Stomach (tissue), 8 donors: ENCODE measurements at regions not wholly inside any gene's neighbourhood (a gene's known extent, or its start where the extent isn't known, plus 50 kb on each side); places are given as distances from the start of the nearest gene placed in this dataset.

ENCODE experiments used
- DNase-seq, 2 donors: peaks; one replicate each; pipeline versions ENCODE4 v3.0.0 to v3.0.0-alpha.2; 2013 to 2019
- H3K27ac ChIP-seq, 5 donors: fragments of 200-600 bp in 4 of 5; sonication (generic) in 4 of 5; one replicate each; pipeline ENCODE4 v1.5.1; 2013 to 2019; ENCODE audit warnings: mild to moderate bottlenecking in 1 of 5, moderate library complexity in 1 of 5
- H3K27me3 ChIP-seq, 3 donors: fragments of 200-600 bp; sonication (generic); one replicate each; pipeline ENCODE4 v1.5.1; 2017 to 2019; ENCODE audit warnings: mixed run types in 1 of 3
- H3K36me3 ChIP-seq, 4 donors: fragments of 200-600 bp; sonication (generic); 1 replicate in 3 of 4; 2 replicates in 1 of 4; pipeline ENCODE4 v1.5.1; 2016 to 2019
- H3K4me1 ChIP-seq, 4 donors: fragments of 200-600 bp; sonication (generic); one replicate each; pipeline ENCODE4 v1.5.1; 2016 to 2019
- H3K4me3 ChIP-seq, 4 donors: fragments of 200-600 bp; sonication (generic) in 3 of 4; one replicate each; pipeline ENCODE4 v1.5.1; 2016 to 2019; ENCODE audit warnings: mild to moderate bottlenecking in 1 of 4
- H3K9me3 ChIP-seq, 4 donors: fragments of 200-600 bp; sonication (generic); one replicate each; pipeline ENCODE4 v1.5.1; 2016 to 2019
- EP300 ChIP-seq: sonication (generic); formaldehyde crosslinking; IDR thresholded peaks from one replicate; pipeline ENCODE4 v1.6.1; 2017; ENCODE audit warnings: antibody characterized with exemption
- POLR2A ChIP-seq, 4 donors: fragments of 450-650 bp; IDR thresholded peaks; one replicate each; pipeline ENCODE4 v1.6.1; 2016; ENCODE audit warnings: antibody characterized with exemption in 4 of 4, control low read depth in 2 of 4, mild to moderate bottlenecking in 1 of 4, moderate library complexity in 1 of 4
- POLR2AphosphoS5 ChIP-seq, 3 donors: sonication (generic); formaldehyde crosslinking; IDR thresholded peaks; one replicate each; pipeline ENCODE4 v1.6.1; 2016; ENCODE audit warnings: antibody characterized with exemption in 3 of 3
- WGBS, 5 donors: extraction: QIAGEN DNeasy Blood & Tissue Kit in 3 of 5; methylation state at CpG; one replicate each; pipeline versions ENCODE4 v1.1.5 to v1.1.7; 2013 to 2018; 5-methylcytosine and 5-hydroxymethylcytosine counted together
- intact Hi-C: fragments of 100-400 bp; cut with DNase I; formaldehyde crosslinking; loops from one replicate; pipeline ENCODE4 v1.15.1; 2023; ENCODE audit warnings: low total_unique reads
- TF ChIP-seq, protein P1 (sequence below), 7 experiments: fragments of 450-650 bp in 4 of 7; fragments of 200-600 bp in 3 of 7; sonication (generic) in 3 of 7; IDR thresholded peaks; one replicate each; pipeline ENCODE4 v1.5.1; 2016 to 2019; ENCODE audit warnings: antibody characterized with exemption in 7 of 7, control low read depth in 2 of 7, mild to moderate bottlenecking in 1 of 7
- donor health status: healthy with polysubstance abuse.
- donor health status: Bipolar disorder and iron deficiency.
- donor health status: healthy.

DNA sequence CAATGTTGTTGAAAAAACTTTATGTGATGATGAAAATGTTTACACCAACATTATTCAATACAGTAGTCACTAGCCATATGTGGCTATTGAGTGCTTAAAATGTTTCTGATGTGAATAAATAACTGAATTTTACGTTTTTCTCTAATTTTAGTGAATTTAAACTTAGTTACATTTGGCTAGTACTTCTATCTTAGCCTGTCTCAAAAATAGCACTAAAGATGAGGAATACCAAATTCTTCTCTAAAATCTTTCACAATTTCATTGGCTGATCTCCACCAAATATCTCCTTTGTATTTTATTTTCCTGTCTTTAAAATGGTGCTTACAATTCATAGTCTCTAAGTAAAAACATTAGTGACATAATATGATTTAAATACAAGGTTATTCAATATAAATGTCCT, 83.7 kb upstream of the RND3 start:
- WGBS, 5 donors, result 42 to 62% (median 48%) methylated on average over 1 of the region's 1 CpG
- H3K9me3 ChIP-seq, result no peaks in the 10 kb centered on the region
- H3K27me3 ChIP-seq, result no peaks in the 10 kb centered on the region
- TF ChIP-seq, protein P1, sequence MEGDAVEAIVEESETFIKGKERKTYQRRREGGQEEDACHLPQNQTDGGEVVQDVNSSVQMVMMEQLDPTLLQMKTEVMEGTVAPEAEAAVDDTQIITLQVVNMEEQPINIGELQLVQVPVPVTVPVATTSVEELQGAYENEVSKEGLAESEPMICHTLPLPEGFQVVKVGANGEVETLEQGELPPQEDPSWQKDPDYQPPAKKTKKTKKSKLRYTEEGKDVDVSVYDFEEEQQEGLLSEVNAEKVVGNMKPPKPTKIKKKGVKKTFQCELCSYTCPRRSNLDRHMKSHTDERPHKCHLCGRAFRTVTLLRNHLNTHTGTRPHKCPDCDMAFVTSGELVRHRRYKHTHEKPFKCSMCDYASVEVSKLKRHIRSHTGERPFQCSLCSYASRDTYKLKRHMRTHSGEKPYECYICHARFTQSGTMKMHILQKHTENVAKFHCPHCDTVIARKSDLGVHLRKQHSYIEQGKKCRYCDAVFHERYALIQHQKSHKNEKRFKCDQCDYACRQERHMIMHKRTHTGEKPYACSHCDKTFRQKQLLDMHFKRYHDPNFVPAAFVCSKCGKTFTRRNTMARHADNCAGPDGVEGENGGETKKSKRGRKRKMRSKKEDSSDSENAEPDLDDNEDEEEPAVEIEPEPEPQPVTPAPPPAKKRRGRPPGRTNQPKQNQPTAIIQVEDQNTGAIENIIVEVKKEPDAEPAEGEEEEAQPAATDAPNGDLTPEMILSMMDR (IDR thresholded peaks at IDR 0.05), result no peak
- TF ChIP-seq POLR2AphosphoS5 (IDR thresholded peaks at IDR 0.05), result no peak
- TF ChIP-seq EP300, result no peak
- no peak overlapping the region for H3K27ac ChIP-seq
- H3K4me1 ChIP-seq, result no peaks in the 10 kb centered on the region
- DNase-seq, result no peak
- H3K36me3 ChIP-seq, result no peaks in the 10 kb centered on the region
- no peak overlapping the region for H3K4me3 ChIP-seq
- intact Hi-C loops, result no loop called here

DNA sequence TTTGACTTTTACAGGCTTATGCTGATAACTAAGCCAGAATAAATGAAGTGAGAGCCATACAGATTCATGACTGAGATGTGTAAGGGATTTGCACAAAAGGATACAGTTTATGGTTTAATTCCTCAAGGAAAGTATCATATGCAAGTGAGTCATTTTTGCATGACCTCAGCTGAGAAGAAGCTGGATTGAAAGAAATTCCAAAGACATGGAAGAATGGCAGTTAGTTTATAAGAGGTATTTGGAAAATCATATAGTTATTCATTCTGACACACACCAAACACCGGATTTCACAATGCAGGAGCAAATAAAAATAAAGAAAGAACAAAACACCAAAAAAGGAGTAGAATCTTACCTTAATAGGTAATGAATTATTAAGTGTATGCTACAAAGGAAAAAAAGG, 83.2 kb upstream of the RND3 start:
- intact Hi-C loops, result no loop called here
- H3K27ac ChIP-seq, result no peak overlapping the region
- H3K9me3 ChIP-seq, result no peaks in the 10 kb centered on the region
- WGBS, 5 donors, result 70 to 89% (median 75%) methylated on average over 1 of the region's 1 CpG
- no peaks in the 10 kb centered on the region for H3K4me1 ChIP-seq
- H3K36me3 ChIP-seq, result no peaks in the 10 kb centered on the region
- H3K27me3 ChIP-seq, result no peaks in the 10 kb centered on the region
- H3K4me3 ChIP-seq, result no peak overlapping the region
- no peak for DNase-seq
- TF ChIP-seq, protein P1 (IDR thresholded peaks at IDR 0.05), result no peak
- TF ChIP-seq POLR2AphosphoS5 (IDR thresholded peaks at IDR 0.05), result no peak
- TF ChIP-seq EP300, result no peak
- TF ChIP-seq POLR2A (IDR thresholded peaks at IDR 0.05), result no peak

DNA sequence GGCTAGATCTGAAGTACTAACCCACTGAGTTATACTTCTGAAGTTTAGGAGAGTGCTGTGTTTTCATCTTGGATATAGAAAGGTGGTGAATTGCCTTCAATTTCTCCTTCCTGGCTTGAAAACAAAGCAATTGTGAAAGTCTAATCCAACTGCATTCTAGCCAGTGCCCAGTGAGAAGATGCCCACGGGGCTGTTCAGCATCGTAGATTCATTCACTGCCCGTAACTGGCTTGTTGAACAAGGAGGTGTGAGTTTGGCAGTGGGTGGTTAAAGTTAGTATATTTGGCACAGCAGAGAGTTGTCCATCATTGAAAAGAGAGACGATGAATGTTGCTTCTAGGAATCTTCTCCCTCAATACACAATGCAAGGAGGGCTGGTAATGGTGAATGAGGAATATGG, 82.3 kb upstream of the RND3 start:
- Histone ChIP-seq H3K4me1 (no peaks in the 10 kb centered on the region), H3K27me3 (no peaks in the 10 kb centered on the region), H3K9me3 (no peaks in the 10 kb centered on the region), H3K36me3 (no peaks in the 10 kb centered on the region), H3K27ac (no peak overlapping the region), H3K4me3 (no peak overlapping the region)
- intact Hi-C loops, result no loop called here
- DNase-seq, result no peak
- TF ChIP-seq POLR2AphosphoS5 (IDR thresholded peaks at IDR 0.05), result no peak
- no peak for TF ChIP-seq POLR2A (IDR thresholded peaks at IDR 0.05)
- TF ChIP-seq EP300, result no peak
- TF ChIP-seq, protein P1 (IDR thresholded peaks at IDR 0.05), result no peak
- WGBS, 5 donors, result 86 to 95% (median 91%) methylated on average over 4 of the region's 4 CpGs

DNA sequence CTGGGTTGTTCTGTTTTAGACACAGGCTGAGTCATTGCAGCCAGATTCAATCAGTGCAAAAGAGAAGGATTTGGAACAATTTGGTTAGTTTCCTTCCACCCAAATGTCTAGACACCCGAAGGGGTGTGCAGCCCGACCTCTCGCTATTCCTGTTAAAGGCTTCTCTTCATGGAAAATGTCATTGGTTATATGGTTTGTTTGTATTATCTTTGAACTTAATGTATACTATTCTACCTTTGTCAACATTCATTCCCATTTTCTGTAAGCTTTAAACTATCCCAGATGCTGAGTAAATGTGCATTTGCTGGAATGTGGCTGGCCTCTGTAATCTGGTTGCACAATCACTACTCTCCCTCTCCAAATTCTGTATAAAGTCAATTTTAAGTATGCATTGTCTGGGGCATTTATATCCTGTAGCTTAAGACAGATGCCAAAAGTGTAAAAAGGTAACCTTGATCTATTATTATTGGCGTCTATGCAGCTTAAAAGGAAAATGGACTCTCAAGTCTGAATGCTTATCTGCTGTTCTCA, 80.4 kb upstream of the RND3 start:
- H3K9me3 ChIP-seq, result no peaks in the 10 kb centered on the region
- H3K36me3 ChIP-seq, result no peaks in the 10 kb centered on the region
- peak in 1 of 2 donors; percentile 25 for DNase-seq
- no peak for TF ChIP-seq POLR2A (IDR thresholded peaks at IDR 0.05)
- TF ChIP-seq, protein P1 (IDR thresholded peaks at IDR 0.05), result no peak
- TF ChIP-seq EP300, result no peak
- no peak for TF ChIP-seq POLR2AphosphoS5 (IDR thresholded peaks at IDR 0.05)
- H3K4me1 ChIP-seq, result no peaks in the 10 kb centered on the region
- no peak overlapping the region for H3K27ac ChIP-seq
- no peak overlapping the region for H3K4me3 ChIP-seq
- intact Hi-C loops, result no loop called here
- WGBS, 5 donors, result 64 to 73% (median 71%) methylated on average over 4 of the region's 4 CpGs
- H3K27me3 ChIP-seq, result no peaks in the 10 kb centered on the region
